Neural progenitor cell (in vitro differentiated cells): ENCODE measurements at regions not wholly inside any gene's neighbourhood (a gene's known extent, or its start where the extent isn't known, plus 50 kb on each side); places are given as distances from the start of the nearest gene placed in this dataset.
"Not testable (repeated sequence)": the region's sequence is repeated elsewhere in the genome, so short reads cannot be mapped to it uniquely, and the experiment has no call there.

Experiments
- DNase-seq: peaks from one replicate; pipeline ENCODE4 v3.0.0-alpha.2; 2016; ENCODE audit warnings: low spot score
- H2AFZ ChIP-seq: fragments of 200-600 bp; sonication (generic); replicated peaks from 2 replicates; pipeline ENCODE4 v1.6.1; 2016; ENCODE audit warnings: antibody characterized with exemption
- H3F3A ChIP-seq: fragments of 200-600 bp; sonication (generic); 2 replicates; pipeline ENCODE4 v1.6.1; 2016; ENCODE audit warnings: antibody characterized with exemption, low read depth
- H3K27ac ChIP-seq: fragments of 200-600 bp; sonication (generic); 2 replicates; pipeline ENCODE4 v1.5.1; 2016; ENCODE audit warnings: mild to moderate bottlenecking
- H3K27me3 ChIP-seq: fragments of 200-600 bp; sonication (generic); 2 replicates; pipeline ENCODE4 v1.6.1; 2016; ENCODE audit warnings: mild to moderate bottlenecking, moderate library complexity
- H3K36me3 ChIP-seq: fragments of 200-600 bp; sonication (generic); 2 replicates; pipeline ENCODE4 v1.5.1; 2016
- H3K4me1 ChIP-seq: fragments of 200-600 bp; sonication (generic); 2 replicates; pipeline ENCODE4 v1.6.1; 2016; ENCODE audit warnings: mixed run types
- H3K4me2 ChIP-seq: fragments of 200-600 bp; sonication (generic); 2 replicates; pipeline ENCODE4 v1.6.1; 2016
- H3K4me3 ChIP-seq: fragments of 200-600 bp; sonication (generic); 2 replicates; pipeline ENCODE4 v1.5.1; 2016
- H3K79me2 ChIP-seq: fragments of 200-600 bp; sonication (generic); 2 replicates; pipeline ENCODE4 v1.6.1; 2016; ENCODE audit warnings: low read depth
- H3K9ac ChIP-seq: fragments of 200-600 bp; sonication (generic); 2 replicates; pipeline ENCODE4 v1.6.1; 2016
- H3K9me3 ChIP-seq: fragments of 200-600 bp; sonication (generic); 2 replicates; pipeline ENCODE4 v1.5.1; 2016; ENCODE audit warnings: low read depth
- H4K20me1 ChIP-seq: fragments of 200-600 bp; sonication (generic); 2 replicates; pipeline ENCODE4 v1.6.1; 2016; ENCODE audit warnings: low read depth
- H3K27ac Mint-ChIP-seq: 3 replicates; pipeline ENCODE4 v1.8.0; 2021; ENCODE audit warnings: mixed read lengths
- H3K27me3 Mint-ChIP-seq: 2 replicates; pipeline ENCODE4 v1.8.0; 2022; ENCODE audit warnings: low read depth, mild to moderate bottlenecking, inconsistent platforms, moderate library complexity, mixed read lengths; ENCODE audit not compliant: insufficient read depth
- H3K36me3 Mint-ChIP-seq: 3 replicates; pipeline ENCODE4 v1.8.0; 2021; ENCODE audit warnings: mixed read lengths
- H3K4me1 Mint-ChIP-seq: 3 replicates; pipeline ENCODE4 v1.8.0; 2021; ENCODE audit warnings: mixed read lengths
- H3K4me3 Mint-ChIP-seq: 3 replicates; pipeline ENCODE4 v1.8.0; 2021; ENCODE audit warnings: mild to moderate bottlenecking, moderate library complexity, mixed read lengths
- H3K9me3 Mint-ChIP-seq: 3 replicates; pipeline ENCODE4 v1.8.0; 2020; ENCODE audit warnings: mixed read lengths

- not testable (repeated sequence) for H3K79me2 ChIP-seq, H3K27ac Mint-ChIP-seq, H3K4me1 ChIP-seq, H3K27me3 Mint-ChIP-seq, H3K36me3 ChIP-seq, H3K4me3 ChIP-seq, H4K20me1 ChIP-seq, H3K9me3 Mint-ChIP-seq, DNase-seq, H3K4me1 Mint-ChIP-seq, H2AFZ ChIP-seq, H3K36me3 Mint-ChIP-seq, H3K27ac ChIP-seq, H3K4me2 ChIP-seq, H3K4me3 Mint-ChIP-seq, H3K9ac ChIP-seq, H3K27me3 ChIP-seq, H3F3A ChIP-seq, H3K9me3 ChIP-seq
These were observed 473.3 kb downstream of the SPATA31A6 start for GRCh38 chr9:42656789-42657188.

- not testable (repeated sequence) for H2AFZ ChIP-seq, H3K9ac ChIP-seq, H3K4me1 Mint-ChIP-seq, H3K9me3 ChIP-seq, H3K79me2 ChIP-seq, H3F3A ChIP-seq, H3K27ac ChIP-seq, H3K4me3 Mint-ChIP-seq, H4K20me1 ChIP-seq, H3K27me3 Mint-ChIP-seq, H3K4me3 ChIP-seq, H3K27me3 ChIP-seq, H3K4me2 ChIP-seq, DNase-seq, H3K9me3 Mint-ChIP-seq, H3K36me3 ChIP-seq, H3K36me3 Mint-ChIP-seq, H3K4me1 ChIP-seq, H3K27ac Mint-ChIP-seq
These were observed 474.0 kb downstream of the SPATA31A6 start for GRCh38 chr9:42657496-42657895.

DNA sequence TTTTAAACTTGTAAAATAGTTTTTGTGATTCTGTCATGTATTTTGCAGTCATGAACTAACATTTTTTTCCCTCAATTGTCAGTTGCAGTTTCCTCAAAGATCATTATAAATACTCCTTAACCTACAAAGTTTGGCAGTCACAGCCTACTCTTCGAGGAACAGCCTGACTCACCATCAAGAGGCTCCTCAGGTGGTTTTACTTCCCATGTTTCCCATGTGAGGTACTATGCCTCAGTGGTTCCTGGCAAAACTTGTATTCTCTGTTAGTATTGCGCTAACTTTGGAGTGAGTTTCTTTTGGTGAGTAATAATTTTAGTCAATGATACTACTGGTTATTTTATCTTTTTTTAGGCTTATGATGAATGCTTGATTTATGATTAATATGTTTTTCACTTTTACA is 513.7 kb downstream of the SPATA31A6 start:
- not testable (repeated sequence) for H3K36me3 ChIP-seq, H3F3A ChIP-seq, H3K9me3 ChIP-seq, H3K9me3 Mint-ChIP-seq, DNase-seq, H3K4me2 ChIP-seq, H2AFZ ChIP-seq, H3K4me1 ChIP-seq, H4K20me1 ChIP-seq, H3K36me3 Mint-ChIP-seq, H3K27ac Mint-ChIP-seq, H3K27me3 ChIP-seq, H3K4me3 ChIP-seq, H3K4me1 Mint-ChIP-seq, H3K27me3 Mint-ChIP-seq, H3K79me2 ChIP-seq, H3K9ac ChIP-seq, H3K27ac ChIP-seq, H3K4me3 Mint-ChIP-seq

DNA sequence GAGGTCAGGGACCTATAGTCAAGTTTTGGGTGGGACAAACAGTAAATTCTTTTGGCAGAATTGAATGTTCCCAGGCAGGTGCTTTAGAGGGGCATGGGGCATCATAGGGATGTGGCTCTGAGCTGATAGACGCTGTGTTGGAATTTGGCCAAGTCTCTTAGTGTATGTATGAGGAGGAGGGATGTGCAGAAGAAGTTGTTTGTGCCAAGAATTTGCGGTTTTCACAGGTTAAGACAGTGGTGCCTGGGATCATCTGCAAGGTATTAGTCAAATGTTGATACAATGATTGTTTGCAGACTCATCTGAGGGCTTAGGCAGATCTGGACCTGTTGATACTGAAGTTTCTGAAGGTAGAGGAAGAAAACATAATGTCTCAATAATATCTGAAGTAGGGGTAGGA is 519.4 kb downstream of the SPATA31A6 start:
- H3K79me2 ChIP-seq, H3K4me1 ChIP-seq, H3K4me3 ChIP-seq, H3K9ac ChIP-seq, H2AFZ ChIP-seq, DNase-seq, H4K20me1 ChIP-seq, H3K27me3 ChIP-seq, H3K9me3 Mint-ChIP-seq, H3K36me3 Mint-ChIP-seq, H3K4me1 Mint-ChIP-seq, H3K27ac Mint-ChIP-seq, H3K4me3 Mint-ChIP-seq, H3F3A ChIP-seq, H3K27me3 Mint-ChIP-seq, H3K4me2 ChIP-seq, H3K36me3 ChIP-seq, H3K27ac ChIP-seq, H3K9me3 ChIP-seq: not testable (repeated sequence)

DNA sequence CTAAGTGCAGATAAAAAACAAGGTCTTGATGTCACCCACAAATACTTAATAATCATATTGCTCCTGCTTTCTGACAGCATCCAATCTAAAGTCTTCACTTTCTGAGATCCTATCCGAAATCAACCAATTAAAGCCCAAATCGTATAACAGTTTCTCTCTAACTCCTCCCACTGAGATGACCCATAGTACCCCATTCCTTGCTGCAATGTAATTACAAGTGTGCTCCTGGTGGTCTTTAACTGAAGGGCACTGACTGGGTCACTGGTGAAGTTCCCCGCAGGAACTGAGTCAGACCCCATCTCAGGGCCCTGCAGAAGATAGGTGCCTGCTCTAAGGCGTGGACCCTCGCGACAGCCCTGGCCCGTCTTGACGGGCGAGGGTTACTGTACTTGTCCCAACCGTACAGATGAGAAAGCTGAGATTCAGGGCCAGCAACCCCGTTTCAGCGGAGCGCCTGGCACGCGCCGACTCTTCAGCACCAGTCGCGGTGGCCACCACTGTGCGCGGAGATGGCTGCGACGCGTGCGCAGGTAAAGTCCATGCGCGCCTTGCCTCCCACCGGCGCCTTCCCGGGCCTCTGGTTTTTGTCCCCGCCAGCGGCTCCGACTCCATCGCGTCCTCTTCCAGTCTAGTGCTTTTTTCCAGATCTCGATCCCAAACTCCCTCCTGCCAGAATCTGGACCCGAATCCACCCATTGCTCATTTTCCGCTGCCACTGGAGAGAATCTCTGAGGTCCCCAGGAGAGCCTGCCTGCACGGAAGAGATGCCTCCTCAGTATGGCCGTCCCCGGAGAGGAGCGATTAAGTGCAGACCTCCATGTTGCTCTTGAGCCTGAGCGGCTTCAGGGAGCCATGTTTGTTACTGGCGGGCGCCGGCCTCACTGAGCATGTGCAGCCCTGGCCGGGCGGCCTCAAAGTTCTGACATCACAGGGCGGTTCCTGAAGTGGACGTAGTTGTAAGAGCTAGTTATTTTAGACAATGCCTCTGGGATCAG is 541.7 kb downstream of the SPATA31A6 start:
- H3K9me3 Mint-ChIP-seq, H3K4me3 ChIP-seq, H3K27ac ChIP-seq, H3K9me3 ChIP-seq, H3K27me3 Mint-ChIP-seq, H3K36me3 Mint-ChIP-seq, H3K4me1 ChIP-seq, H3K36me3 ChIP-seq, H3K27ac Mint-ChIP-seq, H3K9ac ChIP-seq, DNase-seq, H3F3A ChIP-seq, H2AFZ ChIP-seq, H3K4me1 Mint-ChIP-seq, H4K20me1 ChIP-seq, H3K27me3 ChIP-seq, H3K4me3 Mint-ChIP-seq, H3K79me2 ChIP-seq, H3K4me2 ChIP-seq: not testable (repeated sequence)
